Epidermal melanocyte (primary cell): ENCODE measurements at regions not wholly inside any gene's neighbourhood (a gene's known extent, or its start where the extent isn't known, plus 50 kb on each side); places are given as distances from the start of the nearest gene placed in this dataset.

ENCODE experiments used
- DNase-seq: peaks from one replicate; pipeline ENCODE4 v3.0.0; 2011; ENCODE audit warnings: low spot score; ENCODE audit not compliant: insufficient read length

DNA sequence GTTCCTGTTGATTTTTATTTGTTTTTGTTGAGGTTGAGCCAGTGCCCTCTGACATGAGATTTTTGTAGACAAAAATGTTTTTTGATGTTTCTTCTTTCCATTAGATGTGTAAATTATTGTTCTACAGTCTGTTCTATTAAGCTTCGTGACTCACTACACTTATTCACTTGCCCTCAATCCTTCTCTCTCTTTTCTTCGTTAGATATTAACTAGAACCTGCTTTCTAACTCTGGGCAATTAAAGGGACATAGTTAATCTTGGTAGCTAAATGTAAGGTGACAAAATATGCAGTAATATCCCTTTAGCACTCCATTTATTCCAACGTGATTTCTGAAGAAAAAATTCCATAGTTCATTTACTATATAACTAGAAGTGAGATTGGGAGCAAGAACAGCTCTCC lies 333.9 kb downstream of the PDHA2 start:
- no peak for DNase-seq

DNA sequence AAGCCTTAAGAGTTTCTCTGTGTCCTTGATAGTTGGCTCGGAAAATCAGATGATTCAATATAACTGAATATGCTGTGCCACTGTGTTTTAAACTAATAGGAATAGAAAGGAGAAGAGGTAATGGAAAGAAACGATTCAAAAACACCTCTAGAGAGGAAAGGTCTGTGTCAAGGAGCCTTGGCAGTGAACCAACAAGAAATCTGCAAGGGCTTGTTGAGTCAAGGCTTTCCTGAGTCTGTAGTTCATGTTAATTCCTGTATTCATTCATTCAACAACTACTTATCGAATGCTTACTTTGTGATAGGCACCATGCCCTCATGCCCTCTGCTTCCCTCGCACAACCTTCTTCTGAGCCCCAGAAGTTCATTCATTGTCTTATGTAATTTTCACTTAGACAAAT lies 336.0 kb downstream of the PDHA2 start:
- no peak for DNase-seq

DNA sequence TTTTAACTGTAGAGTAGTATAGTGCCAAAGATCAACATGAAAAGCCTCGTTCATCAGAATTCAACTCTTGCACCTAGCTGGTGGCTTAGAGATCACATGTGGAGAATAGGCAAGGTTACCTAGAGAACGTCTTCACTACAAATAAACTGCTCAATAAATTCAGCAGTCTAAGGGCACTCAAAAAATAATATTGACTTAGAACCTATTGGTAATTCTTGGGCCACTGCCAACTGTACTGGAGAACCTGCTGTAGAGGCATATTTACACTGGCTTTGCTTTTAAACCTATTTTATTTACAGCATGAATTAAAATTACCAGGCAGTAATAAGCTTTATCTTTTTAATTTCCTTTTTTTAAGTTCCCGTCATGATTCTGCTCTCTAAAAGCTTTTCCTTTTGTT lies 343.7 kb downstream of the PDHA2 start:
- DNase-seq: no peak

- no peak for DNase-seq
Observed at GRCh38 chr4:96186593-96186992, 346.7 kb downstream of the PDHA2 start.

DNA sequence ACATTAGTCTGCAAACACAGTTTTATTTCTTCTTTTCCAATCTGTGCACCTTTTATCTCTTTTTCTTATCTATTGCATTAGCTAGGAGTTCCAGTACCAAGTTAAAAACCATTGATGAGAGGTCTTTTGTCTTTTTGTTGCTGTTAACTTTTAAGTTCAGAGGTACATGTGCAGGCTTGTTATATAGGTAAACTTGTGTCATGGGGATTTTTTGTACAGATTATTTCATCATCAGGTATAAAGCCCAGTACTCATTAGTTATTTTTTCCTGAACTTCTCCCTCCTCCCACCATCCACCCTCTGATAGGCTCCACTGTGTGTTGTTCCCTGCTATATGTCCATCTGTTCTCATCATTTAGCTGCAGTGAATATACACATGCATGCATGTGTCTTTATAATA lies 349.9 kb downstream of the PDHA2 start:
- DNase-seq: no peak

- DNase-seq: no peak
Observed at GRCh38 chr4:96193061-96193460, 353.2 kb downstream of the PDHA2 start.

DNA sequence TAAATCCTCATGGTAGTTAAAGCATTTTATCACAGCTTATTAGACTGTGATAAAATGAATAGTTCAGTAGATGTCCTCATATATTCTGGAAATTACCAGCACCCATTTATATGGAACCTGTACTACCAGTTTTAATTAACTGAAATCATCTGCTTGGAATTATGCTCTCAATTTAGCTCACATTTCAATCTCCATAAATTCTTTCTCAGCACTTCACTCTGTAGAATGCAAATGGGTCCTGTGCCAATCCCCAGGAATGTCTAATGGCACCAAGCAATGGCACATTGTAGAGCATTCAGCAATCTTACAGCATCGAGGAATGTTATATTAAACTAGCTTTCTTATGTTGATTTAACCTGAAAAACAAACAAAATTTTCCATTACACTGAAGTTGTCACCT lies 355.1 kb downstream of the PDHA2 start:
- no peak for DNase-seq

DNA sequence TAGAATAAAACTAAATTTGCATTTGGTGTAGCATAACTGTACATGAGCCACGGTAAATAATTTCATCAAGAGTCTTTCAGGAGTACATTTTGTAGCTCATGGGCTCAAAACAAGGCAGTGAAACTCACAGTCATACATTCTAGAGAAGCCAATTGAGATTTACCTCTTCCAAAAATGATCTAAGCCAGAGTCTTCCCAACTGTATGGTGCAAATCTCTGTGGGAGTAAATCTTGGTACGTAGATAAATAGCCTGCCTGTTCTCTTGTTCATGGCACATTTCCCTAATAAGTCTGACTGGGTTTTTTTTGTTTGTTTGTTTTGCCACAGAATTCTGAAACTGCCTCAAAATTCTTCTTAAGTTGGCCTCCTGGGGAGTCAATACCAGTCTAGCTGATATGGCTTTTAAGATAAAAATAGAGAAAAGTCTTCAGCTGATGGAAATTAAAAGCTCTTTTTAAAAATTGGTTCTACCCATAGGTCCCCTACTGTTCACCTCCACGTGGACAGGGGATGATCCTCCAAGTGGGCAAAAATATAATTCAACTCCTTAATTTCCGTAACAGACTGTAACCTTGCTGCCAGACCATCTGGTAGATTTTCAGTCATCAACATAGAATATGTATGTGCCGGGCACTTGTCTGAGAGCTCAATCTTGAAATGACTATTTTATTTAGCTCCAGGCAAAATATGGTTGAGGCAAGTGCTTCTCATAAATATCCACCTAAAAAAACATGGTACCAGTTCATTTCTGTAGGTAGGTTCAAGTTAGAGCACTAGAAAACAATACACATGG lies 365.4 kb downstream of the PDHA2 start:
- DNase-seq: no peak

- DNase-seq: no peak
Observed at GRCh38 chr4:96227515-96227914, 387.6 kb downstream of the PDHA2 start.

DNA sequence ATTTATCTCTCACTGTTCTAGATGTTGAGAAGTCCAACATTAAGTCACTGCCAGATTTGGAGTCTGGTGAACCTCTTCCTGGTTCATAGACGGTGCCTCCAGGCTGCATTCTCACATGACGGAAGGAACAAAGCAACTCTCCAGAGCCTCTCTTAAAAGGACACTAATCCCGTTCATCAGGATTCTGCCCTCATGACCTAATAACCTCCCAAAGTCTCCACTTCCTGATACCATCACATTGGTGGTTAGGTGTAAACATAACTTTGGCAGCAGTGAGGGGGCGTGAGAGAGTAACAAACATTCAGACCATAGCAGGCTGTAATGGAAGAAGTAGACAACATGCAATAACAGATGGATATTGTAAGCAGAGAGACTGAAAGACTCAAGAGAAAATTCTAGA lies 388.6 kb downstream of the PDHA2 start:
- DNase-seq: no peak

DNA sequence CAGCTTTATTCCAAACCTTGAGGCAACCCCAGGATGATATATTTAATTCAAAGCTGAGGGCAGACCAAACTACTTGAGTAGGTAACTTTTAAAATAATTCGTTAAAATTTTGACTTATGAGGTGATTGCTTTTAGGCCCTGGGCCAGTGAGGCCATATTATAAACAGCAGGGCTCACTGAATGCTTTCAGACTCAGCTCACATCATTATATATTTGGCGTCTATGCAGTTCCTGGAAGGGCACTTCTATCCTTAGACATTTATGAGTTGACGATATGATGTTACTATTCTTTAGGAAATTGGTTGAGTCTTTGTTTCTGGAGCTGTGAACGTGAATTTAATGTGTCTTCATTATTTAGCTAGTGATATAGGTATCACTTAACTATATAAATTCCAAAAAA lies 400.1 kb downstream of the PDHA2 start:
- no peak for DNase-seq

GRCh38 chr4:96241819-96242218 lies 401.9 kb downstream of the PDHA2 start:
- no peak for DNase-seq

DNA sequence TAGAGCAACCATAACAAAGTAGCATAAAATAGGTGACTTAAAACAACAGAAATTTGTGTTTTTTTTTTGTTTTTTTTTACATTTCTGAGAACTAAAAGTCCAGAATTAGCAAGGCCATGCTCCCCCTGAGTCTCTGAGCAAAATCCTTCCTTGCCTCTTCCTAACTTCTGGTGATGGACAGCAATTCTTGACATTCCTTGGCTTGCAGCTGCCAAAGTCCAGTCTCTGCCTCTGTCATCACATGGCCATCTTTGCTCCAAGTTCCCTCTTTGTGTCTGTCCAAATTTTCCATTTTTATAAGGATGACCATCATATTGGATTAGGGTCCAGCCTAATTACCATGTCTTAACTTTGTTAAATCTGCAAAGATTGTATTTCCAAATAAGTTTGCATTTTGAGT lies 407.2 kb downstream of the PDHA2 start:
- DNase-seq: no peak

DNA sequence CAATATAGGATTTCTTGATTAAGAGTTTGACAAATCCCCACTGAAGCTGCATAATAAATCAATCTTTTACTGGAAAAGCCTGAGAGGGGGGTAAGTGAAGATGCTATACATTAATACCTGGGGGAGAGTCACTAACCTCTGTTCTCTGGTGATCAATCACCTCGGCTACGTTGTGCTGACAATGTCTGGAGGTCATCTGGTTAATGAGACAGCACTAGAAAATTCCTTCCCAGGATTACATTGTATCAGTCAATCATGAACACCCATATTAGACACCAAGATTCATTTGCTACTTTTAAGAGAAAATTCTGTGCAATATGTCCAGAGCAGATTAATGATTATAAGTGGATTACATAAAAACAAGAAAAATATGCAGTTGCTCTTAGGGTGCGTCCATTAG lies 408.3 kb downstream of the PDHA2 start:
- DNase-seq: no peak

DNA sequence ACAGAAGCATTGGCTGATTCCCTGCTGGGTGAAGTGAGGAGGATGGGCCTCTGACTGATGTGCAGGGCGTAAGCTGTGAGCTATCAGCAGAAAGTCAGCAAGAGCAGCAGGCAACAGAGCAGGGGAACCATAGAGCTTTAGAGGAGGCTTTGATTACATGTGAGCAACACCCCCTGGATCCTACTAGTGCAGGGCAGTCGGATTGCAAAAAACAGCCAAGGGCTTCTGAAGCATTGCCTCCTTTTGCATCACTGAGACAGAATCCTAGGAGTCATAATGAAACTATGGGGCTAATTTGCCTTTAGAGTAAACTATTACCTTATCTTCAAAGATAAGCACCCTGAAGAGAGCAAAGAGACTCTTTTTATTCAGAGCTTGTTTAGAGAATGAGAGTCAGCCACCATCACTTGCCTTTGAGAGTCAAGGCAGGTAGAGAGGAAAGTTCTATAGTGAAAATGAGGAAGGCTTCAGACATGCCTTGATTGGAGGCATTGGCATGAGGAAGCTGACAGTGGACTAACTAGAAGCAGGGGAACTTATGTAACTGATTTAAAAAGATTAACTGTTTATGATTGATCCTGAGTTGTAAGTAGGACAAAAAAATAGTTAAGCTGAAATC lies 420.3 kb downstream of the PDHA2 start:
- no peak for DNase-seq

DNA sequence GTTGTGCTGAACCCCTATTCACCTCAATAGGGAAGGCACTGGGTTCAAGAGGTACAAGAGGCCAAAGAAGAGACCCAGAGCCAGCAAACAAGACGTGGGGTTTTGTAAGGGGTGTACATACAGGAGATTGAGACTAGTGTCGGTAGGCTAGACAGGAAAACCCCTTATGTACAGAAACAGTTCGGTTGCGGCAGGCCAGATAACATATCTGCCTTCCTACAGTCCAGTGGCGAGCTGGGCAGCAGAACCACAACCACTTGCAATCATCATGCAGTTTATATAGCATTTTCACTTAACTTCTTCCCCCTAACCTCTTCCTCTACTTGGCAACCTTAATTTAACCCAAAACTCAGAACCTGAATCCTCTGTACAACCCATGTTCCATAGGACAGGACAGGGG lies 422.2 kb downstream of the PDHA2 start:
- no peak for DNase-seq

- no peak for DNase-seq
Observed at GRCh38 chr4:96263291-96263690, 423.4 kb downstream of the PDHA2 start.

GRCh38 chr4:96264941-96265463 lies 425.1 kb downstream of the PDHA2 start:
- DNase-seq: no peak

DNA sequence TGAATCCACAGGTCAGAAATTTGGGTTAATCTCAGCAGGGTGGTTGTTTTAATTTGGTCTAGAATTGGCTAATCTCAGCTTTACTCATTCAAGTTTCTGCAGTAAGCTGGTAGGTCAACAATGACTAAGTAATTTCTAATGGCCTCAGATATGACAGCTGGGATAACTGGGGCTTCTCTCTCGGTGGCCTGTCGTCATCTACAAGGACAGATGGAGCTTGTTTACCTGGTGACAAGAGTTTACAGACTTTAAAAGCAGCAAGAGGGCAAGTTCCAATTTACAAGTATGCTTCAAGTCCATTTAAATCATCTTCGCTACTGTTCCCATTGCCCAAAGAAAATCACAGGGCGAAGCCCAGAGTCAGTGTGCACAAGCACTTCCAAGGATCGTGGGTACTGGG lies 453.9 kb downstream of the PDHA2 start:
- no peak for DNase-seq

DNA sequence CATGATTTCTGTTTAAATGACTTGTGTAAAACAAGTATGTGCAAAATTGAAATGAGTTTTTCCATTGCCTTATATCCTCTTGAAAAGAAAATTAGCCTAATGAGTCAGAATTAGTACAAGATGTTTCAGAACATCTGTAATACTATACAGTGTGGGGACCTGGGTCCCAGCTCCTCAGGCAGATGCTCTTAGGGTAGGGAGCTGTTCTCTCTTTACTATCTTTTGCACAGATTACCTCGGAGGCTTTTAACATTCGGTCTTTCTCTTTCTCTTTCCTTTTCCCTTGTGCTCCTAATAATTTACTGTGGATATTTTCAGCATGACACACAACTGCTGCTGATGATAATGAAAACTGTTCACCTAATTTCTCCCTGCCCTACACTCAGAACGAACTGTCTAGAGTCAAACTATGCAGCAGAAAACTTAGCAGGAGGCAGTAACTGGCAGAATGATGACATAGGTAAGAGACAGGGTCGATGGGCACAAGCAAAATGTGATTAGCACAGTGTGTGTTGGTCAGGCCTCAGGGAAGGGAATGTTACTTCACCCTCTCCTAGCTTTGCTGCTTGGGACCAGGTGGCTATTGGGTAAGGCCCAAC lies 455.3 kb downstream of the PDHA2 start:
- DNase-seq: no peak

DNA sequence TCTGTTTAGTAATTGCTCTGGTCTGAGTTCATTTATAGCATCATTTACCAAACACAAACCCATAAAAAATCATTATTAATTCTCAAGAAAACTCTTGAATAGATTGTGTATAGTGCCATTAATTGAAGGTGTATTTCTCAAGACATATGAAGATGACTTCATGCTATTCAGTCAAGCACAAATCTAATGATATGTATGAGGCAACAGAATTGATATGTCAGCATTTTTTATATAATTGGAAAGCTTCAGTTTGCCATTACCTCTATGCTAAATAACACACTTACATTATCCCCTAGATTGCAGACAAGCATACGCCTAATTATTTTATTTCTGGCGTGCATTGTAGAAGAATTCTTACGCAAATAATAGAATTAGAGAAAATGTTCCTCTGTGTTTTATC lies 461.8 kb downstream of the PDHA2 start:
- no peak for DNase-seq

DNA sequence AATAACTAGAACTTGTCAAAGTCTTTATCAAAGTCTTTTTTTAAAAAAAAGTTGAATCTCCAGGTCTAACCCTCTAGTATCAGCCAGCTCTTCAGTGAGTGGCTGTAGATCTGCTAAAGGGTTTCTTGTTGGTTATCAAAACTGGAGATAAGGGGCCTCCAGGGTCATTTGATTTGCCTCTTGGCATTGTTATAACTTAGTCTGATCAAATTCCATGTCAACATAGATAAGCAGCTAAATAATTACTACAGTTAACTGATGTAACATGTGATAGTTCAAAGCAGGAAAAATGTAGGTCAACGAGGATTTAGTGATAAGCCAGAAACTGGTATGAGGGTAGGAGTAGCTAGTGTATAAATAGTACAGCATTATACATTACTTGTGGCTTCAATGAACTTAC lies 465.1 kb downstream of the PDHA2 start:
- DNase-seq: no peak
